ENCODE measurements at regions not wholly inside any gene's neighbourhood (a gene's known extent, or its start where the extent isn't known, plus 50 kb on each side); places are given as distances from the start of the nearest gene placed in this dataset.
"Not testable (repeated sequence)": the region's sequence is repeated elsewhere in the genome, so short reads cannot be mapped to it uniquely, and the experiment has no call there.

- no peak for DNase-seq (ENCODE audit: low spot score in 2 of 2)
- H3K9me3 ChIP-seq = no peaks in the 10 kb centered on the region
- TF ChIP-seq POLR2A (IDR thresholded peaks at IDR 0.05) (no peak), EP300 (IDR thresholded peaks at IDR 0.05) (no peak), CTCF (IDR thresholded peaks at IDR 0.05) (no peak)
- H3K27me3 ChIP-seq = no peaks in the 10 kb centered on the region
- no peak overlapping the region for H3K27ac ChIP-seq
- H3K4me1 ChIP-seq = peaks cover 0 to 8% (median 0%) of the 10 kb centered on the region in 4 donors
- no peak overlapping the region for H3K4me3 ChIP-seq
- no peaks in the 10 kb centered on the region for H3K36me3 ChIP-seq
These were observed 83.7 kb upstream of the PRSS16 start for GRCh38 chr6:27163834-27164233.

- H3K27me3 ChIP-seq = no peaks in the 10 kb centered on the region
- TF ChIP-seq EP300 (IDR thresholded peaks at IDR 0.05) (no peak), POLR2A (IDR thresholded peaks at IDR 0.05) (no peak), CTCF (IDR thresholded peaks at IDR 0.05) (no peak)
- no peaks in the 10 kb centered on the region for H3K36me3 ChIP-seq
- H3K27ac ChIP-seq = no peak overlapping the region
- WGBS, 2 donors = 27 to 42% methylated on average over 2 of the region's 2 CpGs
- H3K9me3 ChIP-seq = no peaks in the 10 kb centered on the region
- H3K4me1 ChIP-seq = no peaks in the 10 kb centered on the region
- no peak overlapping the region for H3K4me3 ChIP-seq
- no peak for DNase-seq (ENCODE audit: low spot score in 2 of 2)
These were observed 79.4 kb upstream of the PRSS16 start for GRCh38 chr6:27168108-27168507.

GRCh38 chr6:27168586-27169443, 78.7 kb upstream of the PRSS16 start:
- Histone ChIP-seq H3K4me1 (no peaks in the 10 kb centered on the region), H3K36me3 (no peaks in the 10 kb centered on the region), H3K4me3 (no peak overlapping the region), H3K9me3 (no peaks in the 10 kb centered on the region), H3K27ac (no peak overlapping the region), H3K27me3 (no peaks in the 10 kb centered on the region)
- 63 to 68% methylated on average over 5 of the region's 5 CpGs for WGBS, 2 donors
- no peak for DNase-seq (ENCODE audit: low spot score in 2 of 2)
- TF ChIP-seq POLR2A (IDR thresholded peaks at IDR 0.05) = no peak
- TF ChIP-seq CTCF (IDR thresholded peaks at IDR 0.05) = no peak
- no peak for TF ChIP-seq EP300 (IDR thresholded peaks at IDR 0.05)

GRCh38 chr6:27172524-27173231, 74.8 kb upstream of the PRSS16 start:
- 80 to 82% methylated on average over 19 of the region's 19 CpGs for WGBS, 2 donors
- not testable (repeated sequence) for H3K36me3 ChIP-seq; H3K27me3 ChIP-seq; H3K4me3 ChIP-seq; DNase-seq (ENCODE audit: low spot score in 2 of 2); H3K4me1 ChIP-seq; H3K27ac ChIP-seq; H3K9me3 ChIP-seq

GRCh38 chr6:27173232-27173601, 74.3 kb upstream of the PRSS16 start:
- DNase-seq (ENCODE audit: low spot score in 2 of 2) = not testable (repeated sequence)
- WGBS, 2 donors = 83 to 89% methylated on average over 8 of the region's 8 CpGs

GRCh38 chr6:27174958-27175357, 72.5 kb upstream of the PRSS16 start:
- no peak overlapping the region for H3K27ac ChIP-seq
- TF ChIP-seq POLR2A (IDR thresholded peaks at IDR 0.05) (no peak), EP300 (IDR thresholded peaks at IDR 0.05) (no peak), CTCF (IDR thresholded peaks at IDR 0.05) (no peak)
- H3K4me3 ChIP-seq = no peak overlapping the region
- 63 to 69% methylated on average over 6 of the region's 6 CpGs for WGBS, 2 donors
- no peaks in the 10 kb centered on the region for H3K36me3 ChIP-seq
- H3K9me3 ChIP-seq = no peaks in the 10 kb centered on the region
- DNase-seq (ENCODE audit: low spot score in 2 of 2) = no peak
- peaks cover 0 to 12% (median 3%) of the 10 kb centered on the region in 4 donors for H3K4me1 ChIP-seq
- peaks cover 0 to 4% of the 10 kb centered on the region in 2 donors for H3K27me3 ChIP-seq

More at GRCh38 chr6:27173232-27173601, 74.3 kb upstream of the PRSS16 start:
- H3K36me3 ChIP-seq, H3K27me3 ChIP-seq, H3K4me3 ChIP-seq, H3K4me1 ChIP-seq, H3K27ac ChIP-seq, H3K9me3 ChIP-seq: not testable (repeated sequence)

All from tibial nerve (tissue), 4 donors.